Omental fat pad (tissue), 3 donors: ENCODE measurements at regions not wholly inside any gene's neighbourhood (a gene's known extent, or its start where the extent isn't known, plus 50 kb on each side); places are given as distances from the start of the nearest gene placed in this dataset.
"Not testable (repeated sequence)": the region's sequence is repeated elsewhere in the genome, so short reads cannot be mapped to it uniquely, and the experiment has no call there.

Source experiments
- ATAC-seq: fragments of 150-250 bp; one replicate; pipeline ENCODE4 v1.9.1; 2016; ENCODE audit warnings: mild to moderate bottlenecking, moderate library complexity; ENCODE audit not compliant: low FRiP score
- DNase-seq: peaks from one replicate; pipeline ENCODE4 v3.0.0-alpha.2; 2019; ENCODE audit warnings: low spot score
- TF ChIP-seq, protein P1 (sequence below), 3 donors: fragments of 450-650 bp; IDR thresholded peaks; one replicate each; pipeline ENCODE4 v1.5.1; 2016 to 2017; ENCODE audit warnings: antibody characterized with exemption in 3 of 3, mild to moderate bottlenecking in 3 of 3, moderate library complexity in 2 of 3

DNA sequence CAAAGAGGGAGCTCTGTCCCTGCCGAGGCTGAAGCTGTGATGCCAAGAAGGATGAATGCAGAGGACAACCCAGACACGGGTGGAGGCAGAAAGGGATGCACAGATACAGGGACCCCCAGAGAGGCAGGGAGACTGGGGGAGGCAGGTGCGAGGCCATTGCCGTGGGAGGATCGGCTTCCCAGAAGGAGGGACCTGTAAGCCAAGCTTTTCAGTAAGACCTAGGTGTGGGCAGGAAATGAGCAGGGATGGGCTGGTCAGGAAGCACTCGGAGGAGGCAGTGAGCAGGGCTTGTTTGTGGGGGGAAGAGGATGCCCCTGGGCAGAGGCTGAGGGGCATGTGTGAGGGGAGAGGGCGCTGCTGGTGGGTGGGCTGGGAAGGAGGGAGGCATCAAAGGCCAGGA is 67.7 kb upstream of the WNT4 start:
- TF ChIP-seq, protein P1, sequence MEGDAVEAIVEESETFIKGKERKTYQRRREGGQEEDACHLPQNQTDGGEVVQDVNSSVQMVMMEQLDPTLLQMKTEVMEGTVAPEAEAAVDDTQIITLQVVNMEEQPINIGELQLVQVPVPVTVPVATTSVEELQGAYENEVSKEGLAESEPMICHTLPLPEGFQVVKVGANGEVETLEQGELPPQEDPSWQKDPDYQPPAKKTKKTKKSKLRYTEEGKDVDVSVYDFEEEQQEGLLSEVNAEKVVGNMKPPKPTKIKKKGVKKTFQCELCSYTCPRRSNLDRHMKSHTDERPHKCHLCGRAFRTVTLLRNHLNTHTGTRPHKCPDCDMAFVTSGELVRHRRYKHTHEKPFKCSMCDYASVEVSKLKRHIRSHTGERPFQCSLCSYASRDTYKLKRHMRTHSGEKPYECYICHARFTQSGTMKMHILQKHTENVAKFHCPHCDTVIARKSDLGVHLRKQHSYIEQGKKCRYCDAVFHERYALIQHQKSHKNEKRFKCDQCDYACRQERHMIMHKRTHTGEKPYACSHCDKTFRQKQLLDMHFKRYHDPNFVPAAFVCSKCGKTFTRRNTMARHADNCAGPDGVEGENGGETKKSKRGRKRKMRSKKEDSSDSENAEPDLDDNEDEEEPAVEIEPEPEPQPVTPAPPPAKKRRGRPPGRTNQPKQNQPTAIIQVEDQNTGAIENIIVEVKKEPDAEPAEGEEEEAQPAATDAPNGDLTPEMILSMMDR (IDR thresholded peaks at IDR 0.05) = no peak
- DNase-seq (no peak), ATAC-seq (no peak)

DNA sequence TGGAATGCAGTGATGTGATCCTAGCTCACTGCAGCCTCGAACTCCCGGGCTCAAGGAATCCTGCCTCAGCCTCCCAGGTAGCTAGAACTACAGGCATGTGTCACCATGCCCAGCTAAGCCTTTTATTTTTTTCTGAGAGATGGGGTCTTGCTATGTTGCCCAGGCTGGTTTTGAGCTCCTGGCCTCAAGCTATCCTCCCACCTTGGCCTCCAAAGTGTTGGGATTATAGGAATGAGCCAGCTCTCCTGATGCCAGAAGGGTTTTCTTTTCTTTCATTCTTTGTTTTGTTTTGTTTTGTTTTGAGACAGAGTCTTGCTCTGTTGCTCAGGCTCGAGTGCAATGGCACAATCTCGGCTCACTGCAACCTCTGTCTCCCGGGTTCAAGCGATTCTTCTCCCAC is 68.6 kb upstream of the WNT4 start:
- ATAC-seq, DNase-seq: not testable (repeated sequence)

DNA sequence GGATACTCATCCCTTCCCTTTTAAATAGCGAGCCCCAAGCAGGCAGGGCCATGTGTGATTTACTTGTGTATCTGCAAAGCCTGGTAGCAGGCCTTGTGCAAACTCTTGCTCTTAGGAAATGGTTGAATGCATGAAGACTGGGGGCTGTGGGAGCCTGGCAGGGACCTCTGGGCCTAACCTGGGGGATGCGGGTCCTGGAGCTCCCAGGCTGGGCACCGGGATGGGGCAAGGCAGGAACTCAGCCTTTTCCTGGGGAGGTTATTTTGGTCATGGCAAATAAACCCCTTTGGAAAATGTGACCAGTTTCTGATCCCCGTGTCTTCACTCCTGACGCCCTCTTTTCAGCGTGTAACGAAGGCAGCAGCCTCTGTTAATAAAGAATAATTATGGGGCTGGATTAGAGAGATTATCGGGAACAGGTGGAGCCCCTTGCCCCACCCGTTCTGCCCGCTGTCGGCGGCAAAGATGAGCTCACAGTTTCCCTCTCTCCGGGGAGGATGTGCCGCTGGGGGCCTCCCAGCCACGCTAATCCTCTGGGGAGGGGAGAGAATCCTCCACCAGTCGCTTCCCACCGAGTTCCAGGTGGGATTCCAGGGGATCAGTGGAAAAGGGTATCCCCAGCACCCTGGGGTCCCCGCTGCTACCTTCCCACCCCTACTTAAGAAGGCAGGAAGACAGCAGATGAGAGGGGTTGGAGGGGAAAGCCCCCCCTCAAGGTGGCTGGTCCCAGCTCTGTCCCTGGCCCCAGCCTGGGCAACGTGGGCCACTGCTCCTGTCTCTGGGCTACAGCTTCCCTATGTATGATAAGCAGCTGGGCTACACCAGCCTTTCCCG is 69.7 kb upstream of the WNT4 start:
- ATAC-seq (no peak), DNase-seq (no peak)
- TF ChIP-seq, protein P1 (IDR thresholded peaks at IDR 0.05) = no peak

DNA sequence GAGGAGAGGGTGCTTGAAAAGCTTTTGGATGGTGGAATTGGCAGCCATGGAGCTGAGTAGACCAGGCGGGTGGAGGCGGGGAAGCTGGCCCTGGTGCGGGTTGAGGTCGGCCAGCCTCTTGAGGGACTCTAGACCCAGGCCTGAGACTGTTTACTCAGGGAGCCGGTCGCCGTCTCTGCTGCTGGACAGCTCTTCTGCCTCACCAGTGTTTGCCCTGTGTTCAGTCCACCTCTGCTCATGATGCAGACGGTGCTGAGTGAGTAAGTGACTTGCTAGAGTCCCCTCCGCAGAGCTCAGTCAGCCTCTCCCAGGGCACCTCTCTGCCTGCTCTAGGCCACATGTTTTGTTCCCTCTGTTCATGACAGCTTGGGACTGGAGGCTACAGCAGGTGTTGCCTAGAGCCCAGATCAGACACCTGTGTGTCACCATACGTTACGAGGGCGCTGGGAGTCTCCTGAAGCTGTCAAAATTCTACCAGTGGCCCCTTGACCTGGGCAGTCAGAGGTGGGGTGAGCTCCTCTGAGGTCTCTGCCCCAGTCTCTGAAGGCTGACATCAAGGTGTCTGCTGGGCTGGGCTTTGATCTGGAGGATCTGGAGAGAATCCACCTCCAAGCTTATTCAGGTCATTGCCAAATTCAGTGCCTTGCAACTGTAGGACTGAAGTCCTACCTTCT is 73.5 kb upstream of the WNT4 start:
- TF ChIP-seq, protein P1 (IDR thresholded peaks at IDR 0.05) = no peak
- no peak for ATAC-seq
- DNase-seq = no peak

DNA sequence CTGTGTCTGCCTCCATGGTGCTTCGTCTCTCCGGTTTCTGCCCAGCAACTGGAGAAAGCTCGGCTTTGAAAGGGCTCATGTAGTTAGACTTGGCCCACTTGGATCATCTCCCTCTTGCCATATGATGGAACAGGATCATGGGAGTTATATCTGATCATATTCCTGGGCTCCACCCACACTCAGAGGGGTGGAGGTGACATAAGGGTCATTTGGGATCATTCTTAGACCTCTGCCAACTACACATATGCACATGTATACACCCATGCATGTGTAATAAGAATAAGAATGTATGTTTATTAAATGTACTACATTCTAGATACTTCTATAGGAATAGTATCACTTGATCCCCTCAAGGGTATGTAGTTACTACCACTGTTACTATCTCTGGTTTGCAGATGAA is 74.1 kb upstream of the WNT4 start:
- TF ChIP-seq, protein P1 (IDR thresholded peaks at IDR 0.05) = no peak
- ATAC-seq (no peak), DNase-seq (no peak)

DNA sequence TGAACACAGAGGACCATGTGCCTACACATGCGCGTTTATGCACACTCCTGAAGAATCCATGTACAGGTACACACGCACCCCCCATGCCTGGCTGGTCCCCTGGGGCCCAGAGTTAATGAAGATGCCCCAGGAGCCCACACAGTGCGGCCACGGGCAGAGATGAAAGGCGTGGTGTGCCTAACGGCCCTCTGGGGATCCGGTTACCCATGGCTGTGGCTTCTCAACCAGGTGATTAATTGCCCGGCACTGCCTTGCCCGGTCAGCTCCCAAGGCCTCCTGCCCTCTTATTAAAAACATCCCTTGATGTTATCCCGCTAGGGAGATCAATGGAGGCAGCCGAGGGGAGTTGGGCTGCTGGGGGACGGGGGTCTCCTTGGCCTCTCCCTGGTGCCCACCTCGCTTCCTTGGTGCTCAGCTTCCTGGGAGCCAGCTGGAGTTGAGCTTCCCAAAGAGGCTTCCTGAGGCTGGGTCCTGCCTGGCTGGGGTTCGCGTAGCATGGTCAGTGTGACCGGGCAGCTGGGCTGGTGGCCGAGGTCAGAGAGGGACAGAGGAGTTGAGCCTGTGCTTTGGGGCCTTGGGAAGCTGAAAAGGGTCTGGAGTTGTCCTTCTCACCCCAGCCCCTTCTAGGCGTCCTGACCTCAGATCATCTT is 75.0 kb upstream of the WNT4 start:
- ATAC-seq = no peak
- TF ChIP-seq, protein P1 (IDR thresholded peaks at IDR 0.05) = no peak
- DNase-seq = no peak

DNA sequence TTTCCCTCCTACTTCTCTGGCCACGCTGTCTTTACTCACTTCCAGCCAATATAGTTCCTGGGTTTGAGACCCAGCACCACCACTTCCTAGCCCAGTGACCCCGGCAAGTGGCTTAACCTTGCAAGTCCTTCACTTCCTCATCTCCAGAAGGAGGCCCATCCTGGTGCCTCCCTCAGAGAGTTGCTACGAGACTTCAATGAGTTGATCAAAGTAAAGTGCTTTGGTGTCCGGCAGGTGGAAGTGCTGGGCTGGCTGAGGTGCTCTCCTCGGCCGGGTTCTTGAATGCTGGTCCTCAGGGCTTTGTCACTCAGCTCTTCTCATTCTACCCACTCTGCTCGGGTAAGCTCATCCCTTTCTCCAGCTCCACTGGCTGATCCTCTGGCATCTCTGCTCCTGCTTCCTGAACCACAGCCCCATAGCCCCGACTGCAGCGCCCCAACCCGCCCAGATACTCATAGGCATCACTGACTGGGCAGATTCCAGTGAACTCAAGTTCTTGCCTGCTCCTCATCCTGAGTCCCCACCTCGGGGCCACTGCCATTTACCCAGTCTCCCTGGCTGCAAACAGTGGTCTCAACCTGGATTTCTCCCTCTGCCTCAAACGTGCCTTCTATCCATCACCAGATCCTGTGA is 75.8 kb upstream of the WNT4 start:
- no peak for DNase-seq
- ATAC-seq = no peak
- TF ChIP-seq, protein P1 (IDR thresholded peaks at IDR 0.05) = no peak
